Stomach (tissue), 4 donors: ENCODE measurements at regions not wholly inside any gene's neighbourhood (a gene's known extent, or its start where the extent isn't known, plus 50 kb on each side); places are given as distances from the start of the nearest gene placed in this dataset.

Experiments used
- CTCF ChIP-seq, 7 experiments: fragments of 450-650 bp in 4 of 7; fragments of 200-600 bp in 3 of 7; sonication (generic) in 3 of 7; IDR thresholded peaks; one replicate each; pipeline ENCODE4 v1.5.1; 2016 to 2019; ENCODE audit warnings: antibody characterized with exemption in 7 of 7, control low read depth in 2 of 7, mild to moderate bottlenecking in 1 of 7
- EP300 ChIP-seq: sonication (generic); formaldehyde crosslinking; IDR thresholded peaks from one replicate; pipeline ENCODE4 v1.6.1; 2017; ENCODE audit warnings: antibody characterized with exemption
- POLR2A ChIP-seq, 4 donors: fragments of 450-650 bp; IDR thresholded peaks; one replicate each; pipeline ENCODE4 v1.6.1; 2016; ENCODE audit warnings: antibody characterized with exemption in 4 of 4, control low read depth in 2 of 4, mild to moderate bottlenecking in 1 of 4, moderate library complexity in 1 of 4
- POLR2AphosphoS5 ChIP-seq, 3 donors: sonication (generic); formaldehyde crosslinking; IDR thresholded peaks; one replicate each; pipeline ENCODE4 v1.6.1; 2016; ENCODE audit warnings: antibody characterized with exemption in 3 of 3

GRCh38 chr4:89422441-89422990 is 114.9 kb upstream of the GPRIN3 start:
- no peak for TF ChIP-seq CTCF (IDR thresholded peaks at IDR 0.05)
- no peak for TF ChIP-seq EP300
- TF ChIP-seq POLR2A (IDR thresholded peaks at IDR 0.05) = no peak
- no peak for TF ChIP-seq POLR2AphosphoS5 (IDR thresholded peaks at IDR 0.05)
